ENCODE measurements at regions not wholly inside any gene's neighbourhood (a gene's known extent, or its start where the extent isn't known, plus 50 kb on each side); places are given as distances from the start of the nearest gene placed in this dataset.
"Not testable (repeated sequence)": the region's sequence is repeated elsewhere in the genome, so short reads cannot be mapped to it uniquely, and the experiment has no call there.

GRCh38 chr1:221583465-221583864 lies 158.4 kb downstream of the DUSP10 start:
- no peaks in the 10 kb centered on the region for H3K27me3 ChIP-seq
- WGBS, 2 donors, result 70 to 79% methylated on average over 2 of the region's 2 CpGs
- no peak overlapping the region for H3K27ac ChIP-seq
- FAIRE-seq (no peak), ATAC-seq (no peak), DNase-seq (no peak)
- no peak overlapping the region for H3K4me3 ChIP-seq
- H3K36me3 ChIP-seq, result no peaks in the 10 kb centered on the region
- intact Hi-C loops (cut with DNase I), result no loop called here
- H3K9me3 ChIP-seq, result no peaks in the 10 kb centered on the region
- H3K4me1 ChIP-seq, result no peaks in the 10 kb centered on the region
- TF ChIP-seq, protein P1, sequence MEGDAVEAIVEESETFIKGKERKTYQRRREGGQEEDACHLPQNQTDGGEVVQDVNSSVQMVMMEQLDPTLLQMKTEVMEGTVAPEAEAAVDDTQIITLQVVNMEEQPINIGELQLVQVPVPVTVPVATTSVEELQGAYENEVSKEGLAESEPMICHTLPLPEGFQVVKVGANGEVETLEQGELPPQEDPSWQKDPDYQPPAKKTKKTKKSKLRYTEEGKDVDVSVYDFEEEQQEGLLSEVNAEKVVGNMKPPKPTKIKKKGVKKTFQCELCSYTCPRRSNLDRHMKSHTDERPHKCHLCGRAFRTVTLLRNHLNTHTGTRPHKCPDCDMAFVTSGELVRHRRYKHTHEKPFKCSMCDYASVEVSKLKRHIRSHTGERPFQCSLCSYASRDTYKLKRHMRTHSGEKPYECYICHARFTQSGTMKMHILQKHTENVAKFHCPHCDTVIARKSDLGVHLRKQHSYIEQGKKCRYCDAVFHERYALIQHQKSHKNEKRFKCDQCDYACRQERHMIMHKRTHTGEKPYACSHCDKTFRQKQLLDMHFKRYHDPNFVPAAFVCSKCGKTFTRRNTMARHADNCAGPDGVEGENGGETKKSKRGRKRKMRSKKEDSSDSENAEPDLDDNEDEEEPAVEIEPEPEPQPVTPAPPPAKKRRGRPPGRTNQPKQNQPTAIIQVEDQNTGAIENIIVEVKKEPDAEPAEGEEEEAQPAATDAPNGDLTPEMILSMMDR (IDR thresholded peaks at IDR 0.05), result no peak

DNA sequence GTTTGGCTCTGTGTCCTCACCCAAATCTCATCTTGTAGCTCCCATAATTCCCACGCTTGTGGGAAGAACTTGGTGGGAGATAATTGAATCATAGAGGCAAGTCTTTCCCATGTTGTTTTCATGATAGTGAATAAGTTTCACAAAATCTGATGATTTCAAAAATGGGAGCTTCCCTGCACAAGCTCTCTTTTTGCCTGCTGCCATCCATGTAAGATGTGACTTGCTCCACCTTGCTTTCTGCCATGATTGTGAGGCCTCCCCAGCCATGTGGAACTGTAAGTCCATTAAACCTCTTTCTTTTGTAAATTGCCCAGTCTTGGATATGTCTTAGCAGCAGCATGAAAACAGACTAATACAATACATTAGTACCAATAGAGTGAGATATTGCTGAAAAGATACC lies 154.9 kb downstream of the DUSP10 start:
- intact Hi-C loops (cut with DNase I); H3K36me3 ChIP-seq; H3K4me3 ChIP-seq; H3K27ac ChIP-seq; H3K9me3 ChIP-seq; H3K4me1 ChIP-seq; ATAC-seq; FAIRE-seq; H3K27me3 ChIP-seq; DNase-seq: not testable (repeated sequence)
- WGBS, 2 donors, result 75 to 90% methylated on average over 1 of the region's 1 CpG

DNA sequence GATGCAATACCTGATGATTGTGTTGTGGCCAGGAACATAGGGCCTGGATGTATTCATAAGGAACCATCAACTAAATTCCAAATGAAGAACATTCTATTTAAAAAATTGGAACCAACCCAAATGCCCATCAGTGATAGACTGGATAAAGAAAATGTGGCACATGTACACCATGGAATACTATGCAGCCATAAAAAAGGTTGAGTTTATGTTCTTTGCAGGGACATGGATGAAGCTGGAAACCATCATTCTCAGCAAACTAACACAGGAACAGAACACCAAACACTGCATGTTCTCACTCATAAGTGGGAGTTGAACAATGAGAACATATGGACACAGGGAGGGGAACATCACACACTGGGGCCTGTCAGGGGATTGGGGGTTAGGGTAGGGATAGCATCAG lies 150.6 kb downstream of the DUSP10 start:
- FAIRE-seq; H3K4me1 ChIP-seq; H3K4me3 ChIP-seq; H3K36me3 ChIP-seq; DNase-seq; H3K27ac ChIP-seq; intact Hi-C loops (cut with DNase I); H3K9me3 ChIP-seq; H3K27me3 ChIP-seq; ATAC-seq: not testable (repeated sequence)

GRCh38 chr1:221594576-221594975 lies 147.3 kb downstream of the DUSP10 start:
- FAIRE-seq, result no peak
- TF ChIP-seq, protein P1 (IDR thresholded peaks at IDR 0.05), result no peak
- H3K36me3 ChIP-seq, result no peaks in the 10 kb centered on the region
- H3K27me3 ChIP-seq, result no peaks in the 10 kb centered on the region
- DNase-seq, result no peak
- 74 to 78% methylated on average over 2 of the region's 2 CpGs for WGBS, 2 donors
- no peaks in the 10 kb centered on the region for H3K4me1 ChIP-seq
- H3K9me3 ChIP-seq, result no peaks in the 10 kb centered on the region
- intact Hi-C loops (cut with DNase I), result no loop called here
- H3K4me3 ChIP-seq, result no peak overlapping the region
- no peak overlapping the region for H3K27ac ChIP-seq
- ATAC-seq, result no peak

- Histone ChIP-seq H3K27me3 (no peaks in the 10 kb centered on the region), H3K4me3 (no peak overlapping the region), H3K27ac (no peak overlapping the region), H3K4me1 (no peaks in the 10 kb centered on the region), H3K9me3 (no peaks in the 10 kb centered on the region), H3K36me3 (no peaks in the 10 kb centered on the region)
- intact Hi-C loops (cut with DNase I), result no loop called here
- ATAC-seq (no peak), FAIRE-seq (no peak), DNase-seq (no peak)
- 69 to 71% methylated on average over 6 of the region's 6 CpGs for WGBS, 2 donors
- TF ChIP-seq, protein P1 (IDR thresholded peaks at IDR 0.05), result no peak
These were observed 143.8 kb downstream of the DUSP10 start for GRCh38 chr1:221598122-221598521.

GRCh38 chr1:221601166-221601565 lies 140.7 kb downstream of the DUSP10 start:
- Histone ChIP-seq H3K4me3 (no peak overlapping the region), H3K36me3 (no peaks in the 10 kb centered on the region), H3K4me1 (no peaks in the 10 kb centered on the region), H3K27me3 (no peaks in the 10 kb centered on the region), H3K9me3 (no peaks in the 10 kb centered on the region), H3K27ac (no peak overlapping the region)
- no peak for ATAC-seq
- intact Hi-C loops (cut with DNase I), result no loop called here
- no peak for FAIRE-seq
- DNase-seq, result no peak
- TF ChIP-seq, protein P1 (IDR thresholded peaks at IDR 0.05), result no peak
